GM21786 (cell line): ENCODE measurements at regions not wholly inside any gene's neighbourhood (a gene's known extent, or its start where the extent isn't known, plus 50 kb on each side); places are given as distances from the start of the nearest gene placed in this dataset.
A peak's percentile ranks its signal among the peaks of the same experiment; 100 is the strongest.

Source experiments
- ATAC-seq: cut with Tn5 transposase; IDR thresholded peaks from one replicate; pipeline ENCODE4 v1.9.1; 2021; ENCODE audit not compliant: unreplicated experiment

- ATAC-seq = no peak
These were observed 86.2 kb upstream of the RPS6KA3 start for GRCh38 chrX:20352935-20353336.

- no peak for ATAC-seq
These were observed 85.8 kb upstream of the RPS6KA3 start for GRCh38 chrX:20352504-20352903.

- no peak for ATAC-seq
These were observed 83.9 kb upstream of the RPS6KA3 start for GRCh38 chrX:20350596-20350995.

- ATAC-seq = no peak
These were observed 81.4 kb upstream of the RPS6KA3 start for GRCh38 chrX:20348139-20348538.

GRCh38 chrX:20347481-20347880 is 80.8 kb upstream of the RPS6KA3 start:
- ATAC-seq = no peak

GRCh38 chrX:20333672-20334071 is 67.0 kb upstream of the RPS6KA3 start:
- ATAC-seq = no peak

- ATAC-seq = no peak
These were observed 63.8 kb upstream of the RPS6KA3 start for GRCh38 chrX:20330545-20330944.

- no peak for ATAC-seq
These were observed 62.7 kb upstream of the RPS6KA3 start for GRCh38 chrX:20329435-20329834.

- no peak for ATAC-seq
These were observed 59.2 kb upstream of the RPS6KA3 start for GRCh38 chrX:20325786-20326388.

- no peak for ATAC-seq
These were observed 56.2 kb upstream of the RPS6KA3 start for GRCh38 chrX:20322887-20323286.

- ATAC-seq = peak; percentile 99
These were observed 53.9 kb upstream of the RPS6KA3 start for GRCh38 chrX:20320461-20321159.

- ATAC-seq = no peak
These were observed 52.3 kb upstream of the RPS6KA3 start for GRCh38 chrX:20319054-20319453.

- ATAC-seq = no peak
These were observed 51.2 kb upstream of the RPS6KA3 start for GRCh38 chrX:20317873-20318272.
